Body of pancreas (tissue), 4 donors: ENCODE measurements at regions not wholly inside any gene's neighbourhood (a gene's known extent, or its start where the extent isn't known, plus 50 kb on each side); places are given as distances from the start of the nearest gene placed in this dataset.
"Not testable (repeated sequence)": the region's sequence is repeated elsewhere in the genome, so short reads cannot be mapped to it uniquely, and the experiment has no call there.

Source experiments
- ATAC-seq: fragments of 150-250 bp; one replicate; pipeline ENCODE4 v1.9.1; 2016
- DNase-seq, 4 donors: peaks; one replicate each; pipeline ENCODE4 v3.0.0-alpha.2; 2019
- H3K27ac ChIP-seq, 4 donors: fragments of 200-600 bp; sonication (generic); 1 replicate in 3 of 4; 2 replicates in 1 of 4; pipeline versions ENCODE4 v1.5.1 to v1.6.1; 2016 to 2019; ENCODE audit warnings: mild to moderate bottlenecking in 1 of 4, mixed read lengths in 1 of 4, moderate library complexity in 1 of 4
- H3K27me3 ChIP-seq, 2 donors: fragments of 200-600 bp; sonication (generic); one replicate each; pipeline ENCODE4 v1.6.0; 2016; ENCODE audit warnings: mild to moderate bottlenecking in 1 of 2
- H3K36me3 ChIP-seq, 2 donors: fragments of 200-600 bp; sonication (generic); replicated peaks in 1 of 2; 2 replicates each; pipeline ENCODE4 v1.5.1; 2016; ENCODE audit warnings: low read depth in 2 of 2; ENCODE audit not compliant: insufficient read depth in 1 of 2
- H3K4me1 ChIP-seq: fragments of 200-600 bp; sonication (generic); one replicate; pipeline ENCODE4 v1.6.0; 2016
- H3K4me3 ChIP-seq, 2 donors: fragments of 200-600 bp; sonication (generic); 1 replicate in 1 of 2; 2 replicates in 1 of 2; pipeline ENCODE4 v1.5.1; 2016 to 2019
- H3K9me3 ChIP-seq, 3 donors: fragments of 200-600 bp; sonication (generic); 1 replicate in 2 of 3; 2 replicates in 1 of 3; pipeline ENCODE4 v1.5.1; 2016
- CTCF ChIP-seq, 7 experiments: fragments of 450-650 bp in 4 of 7; fragments of 200-600 bp in 3 of 7; sonication (generic) in 3 of 7; IDR thresholded peaks; one replicate each; pipeline ENCODE4 v1.5.1; 2016 to 2019; ENCODE audit warnings: antibody characterized with exemption in 7 of 7
- POLR2A ChIP-seq, 3 donors: fragments of 450-650 bp; IDR thresholded peaks; one replicate each; pipeline ENCODE4 v1.6.1; 2016; ENCODE audit warnings: antibody characterized with exemption in 3 of 3, mild to moderate bottlenecking in 2 of 3
- WGBS, 2 donors: methylation state at CpG; one replicate each; pipeline ENCODE4 v1.1.5; 2017; 5-methylcytosine and 5-hydroxymethylcytosine counted together
- intact Hi-C: fragments of 100-400 bp; cut with DNase I; formaldehyde crosslinking; loops from one replicate; pipeline ENCODE4 v1.15.1; 2023

DNA sequence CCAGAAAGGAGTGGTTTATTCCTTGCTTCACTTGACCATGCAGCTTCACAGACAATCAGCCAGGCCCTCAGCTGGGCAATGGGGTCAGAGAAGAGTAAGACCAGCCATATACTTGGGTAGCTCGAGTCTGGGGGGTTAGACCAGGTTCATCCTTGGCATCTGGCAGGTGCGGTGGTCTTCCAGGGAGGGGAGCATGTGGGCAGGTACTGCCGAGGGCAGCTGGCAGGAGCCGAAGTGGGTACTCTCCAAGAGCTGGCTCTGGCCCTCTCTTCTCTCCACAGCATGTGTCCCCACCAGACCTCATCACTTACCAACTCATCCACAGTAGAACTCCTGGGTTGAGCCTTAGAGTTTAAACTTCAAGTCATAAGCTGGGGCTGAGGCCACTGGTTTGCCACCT lies 156.8 kb downstream of the FOXD2 start:
- Histone ChIP-seq H3K9me3 (no peaks in the 10 kb centered on the region), H3K4me3 (no peak overlapping the region), H3K4me1 (peaks cover 7% of the 10 kb centered on the region), H3K27ac (no peak overlapping the region), H3K27me3 (peaks cover 0 to 4% of the 10 kb centered on the region in 2 donors), H3K36me3 (no peaks in the 10 kb centered on the region)
- no peak for ATAC-seq
- 83 to 89% methylated on average over 4 of the region's 4 CpGs for WGBS, 2 donors
- TF ChIP-seq POLR2A (IDR thresholded peaks at IDR 0.05) = no peak
- no peak for TF ChIP-seq CTCF (IDR thresholded peaks at IDR 0.05)
- DNase-seq = no peak
- intact Hi-C loops = no loop called here

- H3K4me1 ChIP-seq = peaks cover 7% of the 10 kb centered on the region
- H3K27ac ChIP-seq = no peak overlapping the region
- intact Hi-C loops = no loop called here
- DNase-seq = no peak
- no peaks in the 10 kb centered on the region for H3K9me3 ChIP-seq
- no peak for ATAC-seq
- TF ChIP-seq CTCF (IDR thresholded peaks at IDR 0.05) = no peak
- no peak for TF ChIP-seq POLR2A (IDR thresholded peaks at IDR 0.05)
- H3K27me3 ChIP-seq = peaks cover 0 to 4% of the 10 kb centered on the region in 2 donors
- no peak overlapping the region for H3K4me3 ChIP-seq
- 62 to 68% methylated on average over 3 of the region's 3 CpGs for WGBS, 2 donors
- no peaks in the 10 kb centered on the region for H3K36me3 ChIP-seq
Observed at GRCh38 chr1:47596328-47596727, 158.5 kb downstream of the FOXD2 start.

DNA sequence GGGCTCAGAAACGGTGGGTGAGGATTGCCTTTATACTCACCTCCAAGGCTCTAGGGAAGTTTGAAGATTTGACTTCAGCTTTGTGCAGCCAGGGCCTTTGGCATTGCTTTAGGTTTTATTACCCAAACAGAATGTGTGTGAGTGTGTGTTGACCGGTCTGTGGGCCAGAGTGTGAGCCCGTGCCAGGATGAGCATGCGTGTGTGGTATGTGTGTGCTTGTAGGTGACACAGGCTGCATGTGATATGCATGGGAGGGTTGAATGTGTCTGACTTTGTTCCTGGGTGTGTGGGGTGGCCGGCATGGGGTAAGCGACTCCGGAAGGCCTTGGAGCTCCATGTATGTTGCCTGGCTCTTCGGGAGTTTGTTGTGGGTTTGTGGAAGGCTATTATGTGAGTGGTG lies 160.5 kb downstream of the FOXD2 start:
- Histone ChIP-seq H3K9me3 (peaks cover 0 to 11% (median 0%) of the 10 kb centered on the region in 3 donors), H3K4me3 (no peak overlapping the region), H3K27me3 (no peaks in the 10 kb centered on the region), H3K27ac (no peak overlapping the region), H3K4me1 (no peaks in the 10 kb centered on the region), H3K36me3 (no peaks in the 10 kb centered on the region)
- DNase-seq (no peak), ATAC-seq (no peak)
- intact Hi-C loops = no loop called here
- 59 to 72% methylated on average over 8 of the region's 8 CpGs for WGBS, 2 donors
- no peak for TF ChIP-seq CTCF (IDR thresholded peaks at IDR 0.05)

DNA sequence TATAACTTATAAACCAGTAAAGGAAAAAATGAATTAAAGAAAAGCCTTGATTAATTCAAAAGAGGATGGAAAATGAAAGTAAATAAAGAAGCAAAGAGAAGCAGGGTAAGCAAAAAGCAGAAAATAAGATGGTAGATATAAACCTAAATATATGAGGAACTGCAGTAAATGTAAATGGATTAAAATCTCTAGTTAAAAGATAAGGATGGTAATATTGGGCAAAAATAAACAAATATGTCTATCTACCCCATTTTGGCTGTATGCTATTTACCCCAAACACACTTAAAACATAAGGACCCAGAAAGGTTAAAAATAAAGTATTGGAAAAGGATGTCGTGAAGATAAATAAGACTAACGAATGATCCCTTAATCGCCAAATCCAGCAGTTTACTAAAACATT lies 161.9 kb downstream of the FOXD2 start:
- Histone ChIP-seq H3K36me3 (no peaks in the 10 kb centered on the region), H3K27me3 (no peaks in the 10 kb centered on the region), H3K27ac (no peak overlapping the region), H3K9me3 (peaks cover 0 to 11% (median 0%) of the 10 kb centered on the region in 3 donors), H3K4me1 (no peaks in the 10 kb centered on the region), H3K4me3 (no peak overlapping the region)
- DNase-seq (no peak), ATAC-seq (no peak)
- WGBS, 2 donors = 86% methylated on average over 3 of the region's 3 CpGs
- intact Hi-C loops = no loop called here
- TF ChIP-seq CTCF (IDR thresholded peaks at IDR 0.05) (no peak), POLR2A (IDR thresholded peaks at IDR 0.05) (no peak)

GRCh38 chr1:47602491-47602890 lies 164.6 kb downstream of the FOXD2 start:
- peaks cover 0 to 11% (median 0%) of the 10 kb centered on the region in 3 donors for H3K9me3 ChIP-seq
- intact Hi-C loops, H3K36me3 ChIP-seq, H3K27ac ChIP-seq, H3K4me1 ChIP-seq, DNase-seq, ATAC-seq, H3K4me3 ChIP-seq, H3K27me3 ChIP-seq: not testable (repeated sequence)
- 69 to 100% methylated on average over 1 to 11 of the region's 11 CpGs for WGBS, 2 donors

GRCh38 chr1:47604869-47605268 lies 167.0 kb downstream of the FOXD2 start:
- ATAC-seq, DNase-seq, H3K27me3 ChIP-seq, H3K36me3 ChIP-seq, H3K27ac ChIP-seq, H3K4me1 ChIP-seq, intact Hi-C loops, H3K4me3 ChIP-seq: not testable (repeated sequence)
- WGBS, 2 donors = 59 to 72% methylated on average over 1 of the region's 1 CpG
- peaks cover 0 to 11% (median 0%) of the 10 kb centered on the region in 3 donors for H3K9me3 ChIP-seq
